HCT116 (cell line): ENCODE measurements at regions not wholly inside any gene's neighbourhood (a gene's known extent, or its start where the extent isn't known, plus 50 kb on each side); places are given as distances from the start of the nearest gene placed in this dataset.

Experiments
- ATAC-seq: fragments of 200-7000 bp; cut with Tn5 transposase; 2 replicates; pipeline ENCODE4 v1.9.1; 2020; ENCODE audit warnings: mild to moderate bottlenecking, moderate library complexity
- BruUV-seq: library from RNA; stranded (reverse); fragments of 400-500 nt; replicated peaks from 2 replicates; lab custom pipeline; 2021; lab: Mats Ljungman, UMichigan
- CTCF ChIA-PET: fragments of 300-600 bp; sonication (Branson Sonifier 250); formaldehyde crosslinking; loops from one replicate; lab custom pipeline; 2021; ENCODE audit warnings: antibody characterized with exemption; lab: Charles Lee
- POLR2A ChIA-PET: fragments of 300-600, 350-600 bp; sonication (Branson Sonifier 250); formaldehyde crosslinking; loops from one replicate; lab custom pipeline; 2021; ENCODE audit warnings: antibody characterized with exemption; lab: Charles Lee
- RAD21 ChIA-PET, 2 experiments: fragments of 300-600 bp; sonication (Branson Sonifier 250); formaldehyde crosslinking; loops; one replicate each; lab custom pipeline; 2023; ENCODE audit warnings: low total read pairs in 2 of 2; ENCODE audit not compliant: uncharacterized antibody in 2 of 2, unreplicated experiment in 2 of 2, low non-redundant PET in 1 of 2; lab: Charles Lee
- DNase-seq: peaks from one replicate; pipeline ENCODE4 v3.0.0-alpha.2; 2010; ENCODE audit warnings: low read depth, low spot score
- H2AFZ ChIP-seq: fragments of 200-600 bp; shearing (Covaris generic), sonication (generic); 2 replicates; pipeline ENCODE4 v1.6.1; 2017; ENCODE audit warnings: low read depth, mixed run types, mixed read lengths, antibody characterized with exemption, low read length; ENCODE audit not compliant: poor library complexity, severe bottlenecking
- H3K27ac ChIP-seq: 2 replicates; pipeline ENCODE4 v1.5.1; 2012; ENCODE audit warnings: low read depth, low read length
- H3K27me3 ChIP-seq: fragments of 200-600 bp; sonication (generic); 2 replicates; pipeline ENCODE4 v1.6.1; 2016; ENCODE audit warnings: mixed run types, low read length, mixed read lengths; ENCODE audit not compliant: insufficient read depth
- H3K36me3 ChIP-seq, 2 experiments: fragments of 200-500 bp in 1 of 2; fragments of 200-600 bp in 1 of 2; sonication (Bioruptor generic) in 1 of 2; sonication (generic) in 1 of 2; 2 replicates each; pipeline versions ENCODE4 v1.5.1 to v1.6.1; 2014 to 2016; ENCODE audit warnings: low read length in 2 of 2, inconsistent platforms in 1 of 2, mixed read lengths in 1 of 2, mixed run types in 1 of 2; ENCODE audit not compliant: insufficient read depth in 2 of 2, control insufficient read depth in 1 of 2
- H3K4me1 ChIP-seq, 2 experiments: fragments of 200-600 bp in 1 of 2; sonication (generic) in 1 of 2; 2 replicates each; pipeline versions ENCODE4 v1.5.1 to v1.6.1; 2012 to 2017; ENCODE audit warnings: low read length in 2 of 2, inconsistent platforms in 1 of 2, mild to moderate bottlenecking in 1 of 2, mixed read lengths in 1 of 2, mixed run types in 1 of 2, moderate library complexity in 1 of 2; ENCODE audit not compliant: insufficient read depth in 2 of 2, control insufficient read depth in 1 of 2
- H3K4me2 ChIP-seq: fragments of 200-600 bp; sonication (generic); 2 replicates; pipeline ENCODE4 v1.6.1; 2017; ENCODE audit warnings: mixed run types, low read length, mixed read lengths
- H3K4me3 ChIP-seq, 2 experiments: fragments of 200-600 bp in 1 of 2; sonication (generic) in 1 of 2; replicated peaks in 1 of 2; 2 replicates each; pipeline ENCODE4 v1.5.1; 2011 to 2016; ENCODE audit warnings: low read length in 2 of 2, control low read depth in 1 of 2, low read depth in 1 of 2, mild to moderate bottlenecking in 1 of 2, mixed read lengths in 1 of 2, mixed run types in 1 of 2
- H3K79me2 ChIP-seq: fragments of 200-600 bp; sonication (generic); 2 replicates; pipeline ENCODE4 v1.6.1; 2017; ENCODE audit warnings: mild to moderate bottlenecking, mixed run types, low read length, moderate library complexity, mixed read lengths; ENCODE audit not compliant: insufficient read depth
- H3K9ac ChIP-seq: fragments of 200-600 bp; sonication (generic); 2 replicates; pipeline ENCODE4 v1.6.1; 2016; ENCODE audit warnings: low read length, mixed read lengths
- H3K9me2 ChIP-seq: fragments of 200-600 bp; sonication (generic), shearing (Covaris generic); 2 replicates; pipeline ENCODE4 v1.6.1; 2017; ENCODE audit warnings: mixed run types, mild to moderate bottlenecking, moderate library complexity; ENCODE audit not compliant: insufficient read depth
- H3K9me3 ChIP-seq, 2 experiments: fragments of 200-500 bp in 1 of 2; fragments of 200-600 bp in 1 of 2; sonication (Bioruptor generic) in 1 of 2; sonication (generic) in 1 of 2; 2 replicates each; pipeline ENCODE4 v1.6.1; 2014 to 2017; ENCODE audit warnings: low read length in 2 of 2, mixed read lengths in 2 of 2, inconsistent platforms in 1 of 2, low read depth in 1 of 2, mild to moderate bottlenecking in 1 of 2, mixed run types in 1 of 2, moderate library complexity in 1 of 2; ENCODE audit not compliant: control insufficient read depth in 1 of 2, insufficient read depth in 1 of 2
- H4K20me1 ChIP-seq: fragments of 200-600 bp; sonication (generic), shearing (Covaris generic); 2 replicates; pipeline ENCODE4 v1.6.1; 2017; ENCODE audit warnings: mixed run types, mild to moderate bottlenecking, moderate library complexity; ENCODE audit not compliant: insufficient read depth
- CTCF ChIP-seq, 3 experiments: fragments of 200-600 bp in 1 of 3; sonication (generic) in 1 of 3; IDR thresholded peaks in 2 of 3; conservative IDR thresholded peaks in 1 of 3; 2 replicates each; pipeline ENCODE4 v1.5.1; 2012 to 2017; ENCODE audit warnings: low read depth in 2 of 3, low read length in 2 of 3, antibody characterized with exemption in 1 of 3, borderline replicate concordance in 1 of 3, control low read depth in 1 of 3, mild to moderate bottlenecking in 1 of 3, mixed read lengths in 1 of 3, mixed run types in 1 of 3, moderate library complexity in 1 of 3; ENCODE audit not compliant: insufficient read depth in 1 of 3
- EGR1 ChIP-seq: IDR thresholded peaks from 2 replicates; pipeline ENCODE4 v1.6.1; 2012; ENCODE audit warnings: low read depth
- ELF1 ChIP-seq: IDR thresholded peaks from 2 replicates; pipeline ENCODE4 v1.6.1; 2012; ENCODE audit warnings: low read depth, borderline replicate concordance
- FOSL1 ChIP-seq: IDR thresholded peaks from 2 replicates; pipeline ENCODE4 v1.6.1; 2012; ENCODE audit warnings: low read depth
- POLR2AphosphoS5 ChIP-seq: IDR thresholded peaks from 2 replicates; pipeline ENCODE4 v1.6.1; 2011; ENCODE audit warnings: mild to moderate bottlenecking, low read depth, low read length, moderate library complexity
- SIN3A ChIP-seq: IDR thresholded peaks from 2 replicates; pipeline ENCODE4 v1.6.1; 2012; ENCODE audit warnings: low read depth
- TCF7L2 ChIP-seq: IDR thresholded peaks from 2 replicates; pipeline ENCODE4 v1.7.0; 2011; ENCODE audit warnings: borderline replicate concordance, inconsistent platforms; ENCODE audit not compliant: insufficient read depth, insufficient read length; ENCODE audit errors: extremely low read depth
- YY1 ChIP-seq: IDR thresholded peaks from 2 replicates; pipeline ENCODE4 v1.6.1; 2011; ENCODE audit warnings: low read length, low read depth, moderate library complexity, mild to moderate bottlenecking; ENCODE audit not compliant: insufficient replicate concordance; ENCODE audit errors: extremely low read depth
- intact Hi-C: fragments of 100-400 bp; cut with micrococcal nuclease; formaldehyde crosslinking; loops from 2 replicates; pipeline ENCODE4 v1.10.0; 2022
- TF ChIP-seq, protein P1 (sequence below): IDR thresholded peaks from 2 replicates; pipeline ENCODE4 v1.6.1; 2012
- TF ChIP-seq, protein P2 (sequence below): IDR thresholded peaks from 2 replicates; pipeline ENCODE4 v1.6.1; 2011; ENCODE audit warnings: mild to moderate bottlenecking, low read length, moderate library complexity; ENCODE audit not compliant: insufficient replicate concordance; ENCODE audit errors: extremely low read depth

GRCh38 chr2:65599693-65600092 is 167.3 kb upstream of the SPRED2 start (continued):
- TF ChIP-seq, protein P1, sequence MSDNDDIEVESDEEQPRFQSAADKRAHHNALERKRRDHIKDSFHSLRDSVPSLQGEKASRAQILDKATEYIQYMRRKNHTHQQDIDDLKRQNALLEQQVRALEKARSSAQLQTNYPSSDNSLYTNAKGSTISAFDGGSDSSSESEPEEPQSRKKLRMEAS: no peak

DNA sequence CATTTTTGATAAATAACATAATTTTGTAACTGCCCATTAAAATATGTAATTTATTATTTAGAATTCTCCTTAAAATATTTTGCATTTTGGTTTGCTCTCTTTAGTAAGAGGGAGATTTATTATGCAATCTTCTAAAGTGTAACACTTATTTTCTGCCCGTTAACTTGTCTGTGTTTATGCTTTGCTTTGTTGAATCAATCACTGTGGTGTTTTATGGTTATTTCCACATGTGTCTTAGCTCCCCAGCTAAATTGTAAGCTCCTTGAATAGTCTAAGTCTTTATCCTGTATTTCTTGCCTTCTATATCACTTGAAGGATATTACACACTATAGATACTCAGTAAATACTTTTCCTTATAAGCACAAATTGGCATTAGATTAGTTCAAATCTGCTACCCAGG is 166.6 kb upstream of the SPRED2 start:
- TF ChIP-seq, protein P2, sequence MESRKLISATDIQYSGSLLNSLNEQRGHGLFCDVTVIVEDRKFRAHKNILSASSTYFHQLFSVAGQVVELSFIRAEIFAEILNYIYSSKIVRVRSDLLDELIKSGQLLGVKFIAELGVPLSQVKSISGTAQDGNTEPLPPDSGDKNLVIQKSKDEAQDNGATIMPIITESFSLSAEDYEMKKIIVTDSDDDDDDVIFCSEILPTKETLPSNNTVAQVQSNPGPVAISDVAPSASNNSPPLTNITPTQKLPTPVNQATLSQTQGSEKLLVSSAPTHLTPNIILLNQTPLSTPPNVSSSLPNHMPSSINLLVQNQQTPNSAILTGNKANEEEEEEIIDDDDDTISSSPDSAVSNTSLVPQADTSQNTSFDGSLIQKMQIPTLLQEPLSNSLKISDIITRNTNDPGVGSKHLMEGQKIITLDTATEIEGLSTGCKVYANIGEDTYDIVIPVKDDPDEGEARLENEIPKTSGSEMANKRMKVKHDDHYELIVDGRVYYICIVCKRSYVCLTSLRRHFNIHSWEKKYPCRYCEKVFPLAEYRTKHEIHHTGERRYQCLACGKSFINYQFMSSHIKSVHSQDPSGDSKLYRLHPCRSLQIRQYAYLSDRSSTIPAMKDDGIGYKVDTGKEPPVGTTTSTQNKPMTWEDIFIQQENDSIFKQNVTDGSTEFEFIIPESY: no peak
- TF ChIP-seq ELF1 (no peak), YY1 (no peak), TCF7L2 (no peak), SIN3A (no peak), CTCF (IDR thresholded peaks at IDR 0.05 in 2 of 3, conservative IDR thresholded peaks at IDR 0.05 in 1 of 3; ENCODE audit: borderline replicate concordance in 1 of 3, insufficient read depth in 1 of 3, low read depth in 2 of 3, low read length in 2 of 3) (no peak), POLR2AphosphoS5 (no peak), FOSL1 (no peak), EGR1 (no peak)
- TF ChIP-seq, all 23 proteins: peak for 0
- ChIA-PET POLR2A (no interaction called here), CTCF (no interaction called here)

More for the DNA sequence above, 166.6 kb upstream of the SPRED2 start:
- Histone ChIP-seq H2AFZ (no peak overlapping the region), H3K27ac (no peak overlapping the region), H3K4me1 (peaks cover 1 to 3% of the 10 kb centered on the region in 2 experiments; a peak in 3 of 4 replicates), H3K4me2 (no peak overlapping the region), H3K36me3 (no peaks in the 10 kb centered on the region), H3K4me3 (no peak overlapping the region), H3K9ac (no peak overlapping the region), H4K20me1 (no peaks in the 10 kb centered on the region), H3K79me2 (no peaks in the 10 kb centered on the region), H3K9me2 (no peaks in the 10 kb centered on the region; the same call in 1 of the 2 replicates), H3K9me3 (no peaks in the 10 kb centered on the region), H3K27me3 (no peaks in the 10 kb centered on the region)
- RAD21 ChIA-PET: no interaction called here
- intact Hi-C loops: no loop called here
- ATAC-seq: no peak
- BruUV-seq: no TSS peak
- DNase-seq: no peak
